ENCODE measurements at regions not wholly inside any gene's neighbourhood (a gene's known extent, or its start where the extent isn't known, plus 50 kb on each side); places are given as distances from the start of the nearest gene placed in this dataset. TPM values are rescaled to one million over a fixed set of nuclear protein-coding genes. Genes with fewer than 3 reads are reported as not detected.

GRCh38 chr9:93730217-93730616 is 153.8 kb downstream of the PHF2 start:
- TF ChIP-seq, protein P1, sequence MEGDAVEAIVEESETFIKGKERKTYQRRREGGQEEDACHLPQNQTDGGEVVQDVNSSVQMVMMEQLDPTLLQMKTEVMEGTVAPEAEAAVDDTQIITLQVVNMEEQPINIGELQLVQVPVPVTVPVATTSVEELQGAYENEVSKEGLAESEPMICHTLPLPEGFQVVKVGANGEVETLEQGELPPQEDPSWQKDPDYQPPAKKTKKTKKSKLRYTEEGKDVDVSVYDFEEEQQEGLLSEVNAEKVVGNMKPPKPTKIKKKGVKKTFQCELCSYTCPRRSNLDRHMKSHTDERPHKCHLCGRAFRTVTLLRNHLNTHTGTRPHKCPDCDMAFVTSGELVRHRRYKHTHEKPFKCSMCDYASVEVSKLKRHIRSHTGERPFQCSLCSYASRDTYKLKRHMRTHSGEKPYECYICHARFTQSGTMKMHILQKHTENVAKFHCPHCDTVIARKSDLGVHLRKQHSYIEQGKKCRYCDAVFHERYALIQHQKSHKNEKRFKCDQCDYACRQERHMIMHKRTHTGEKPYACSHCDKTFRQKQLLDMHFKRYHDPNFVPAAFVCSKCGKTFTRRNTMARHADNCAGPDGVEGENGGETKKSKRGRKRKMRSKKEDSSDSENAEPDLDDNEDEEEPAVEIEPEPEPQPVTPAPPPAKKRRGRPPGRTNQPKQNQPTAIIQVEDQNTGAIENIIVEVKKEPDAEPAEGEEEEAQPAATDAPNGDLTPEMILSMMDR (IDR thresholded peaks at IDR 0.05; ENCODE audit: insufficient read depth, low read length) = no peak
- no peak for DNase-seq (ENCODE audit: low read depth)
- H3K4me3 ChIP-seq (ENCODE audit: low read depth, low read length) = no peak overlapping the region

Small RNA genes in the stretch of these regions (small RNA-seq; reads per million reads assigned to genes)
- not detected for gene MIR4291
